ENCODE measurements at regions not wholly inside any gene's neighbourhood (a gene's known extent, or its start where the extent isn't known, plus 50 kb on each side); places are given as distances from the start of the nearest gene placed in this dataset.
"Not testable (repeated sequence)": the region's sequence is repeated elsewhere in the genome, so short reads cannot be mapped to it uniquely, and the experiment has no call there.

- not testable (repeated sequence) for H3K27ac ChIP-seq
These were observed 823.6 kb upstream of the TPTE start for GRCh38 chr21:9697751-9698150.

- H3K27ac ChIP-seq, result not testable (repeated sequence)
These were observed 816.4 kb upstream of the TPTE start for GRCh38 chr21:9705016-9705415.

- not testable (repeated sequence) for H3K27ac ChIP-seq
These were observed 815.9 kb upstream of the TPTE start for GRCh38 chr21:9705455-9705854.

DNA sequence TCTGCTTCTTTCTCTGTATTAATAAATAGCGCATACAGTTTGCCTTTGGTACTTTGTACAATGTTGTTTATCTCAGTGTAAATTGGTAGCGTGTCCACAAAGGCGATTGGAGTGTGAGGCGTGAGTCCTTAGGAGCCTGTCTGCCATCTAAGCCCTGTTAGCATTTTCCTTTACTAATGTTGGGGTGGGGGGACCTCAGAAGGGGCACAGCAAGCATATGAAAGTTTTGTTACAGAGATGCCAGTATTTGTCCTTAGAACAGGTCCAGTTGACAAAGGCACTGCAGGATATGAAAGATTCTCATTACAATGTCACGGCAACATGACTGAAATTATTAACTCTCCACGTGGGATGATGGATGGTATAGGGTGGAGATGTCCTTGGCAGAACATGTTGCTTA lies 796.8 kb upstream of the TPTE start:
- H3K27ac ChIP-seq, result not testable (repeated sequence)

GRCh38 chr21:9727187-9727586 lies 794.2 kb upstream of the TPTE start:
- not testable (repeated sequence) for H3K27ac ChIP-seq

- H3K27ac ChIP-seq, result not testable (repeated sequence)
These were observed 793.0 kb upstream of the TPTE start for GRCh38 chr21:9728219-9728992.

DNA sequence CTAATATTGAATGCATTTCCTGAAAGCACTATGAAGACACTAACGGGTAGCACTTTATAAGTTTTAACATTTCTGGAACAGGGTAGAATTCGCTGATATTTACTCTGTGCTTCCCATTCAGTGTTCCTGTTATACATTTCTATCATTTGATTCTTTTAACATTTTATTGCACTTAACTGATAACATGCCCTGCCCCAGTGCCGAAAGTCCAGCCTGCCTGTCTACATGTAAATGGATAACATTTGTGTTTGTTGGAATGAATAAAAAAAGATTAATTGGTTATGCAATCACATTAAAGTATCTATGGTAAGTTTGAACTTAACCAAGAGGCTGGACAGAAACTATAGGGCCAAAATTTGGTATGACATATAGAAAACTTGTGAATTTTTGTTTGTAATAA lies 790.5 kb upstream of the TPTE start:
- no peak overlapping the region for H3K27ac ChIP-seq
- TF ChIP-seq ZFX (IDR thresholded peaks at IDR 0.05; ENCODE audit: borderline replicate concordance), result no peak
- TF ChIP-seq CTCF (IDR thresholded peaks at IDR 0.05), result no peak

DNA sequence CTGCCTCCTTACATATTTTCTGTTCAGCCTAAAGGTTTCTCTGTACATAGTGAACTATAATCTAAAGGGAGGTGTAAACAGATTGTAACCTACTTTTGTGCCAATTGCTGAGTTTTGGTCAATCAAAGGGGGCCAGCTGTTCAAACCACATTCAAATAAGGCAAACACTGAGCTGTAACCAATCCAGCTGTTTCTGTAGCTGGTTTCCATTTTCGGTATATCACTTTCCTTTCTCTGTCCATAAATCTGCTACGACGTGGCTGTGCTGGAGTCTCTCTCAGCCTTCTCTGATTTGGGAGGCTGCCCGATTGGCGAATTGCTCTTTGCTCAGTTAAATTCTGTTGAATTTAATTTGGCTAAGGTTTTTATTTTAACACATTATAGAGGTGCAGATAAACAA lies 790.1 kb upstream of the TPTE start:
- not testable (repeated sequence) for H3K27ac ChIP-seq

GRCh38 chr21:9732605-9733004 lies 788.8 kb upstream of the TPTE start:
- not testable (repeated sequence) for H3K27ac ChIP-seq

DNA sequence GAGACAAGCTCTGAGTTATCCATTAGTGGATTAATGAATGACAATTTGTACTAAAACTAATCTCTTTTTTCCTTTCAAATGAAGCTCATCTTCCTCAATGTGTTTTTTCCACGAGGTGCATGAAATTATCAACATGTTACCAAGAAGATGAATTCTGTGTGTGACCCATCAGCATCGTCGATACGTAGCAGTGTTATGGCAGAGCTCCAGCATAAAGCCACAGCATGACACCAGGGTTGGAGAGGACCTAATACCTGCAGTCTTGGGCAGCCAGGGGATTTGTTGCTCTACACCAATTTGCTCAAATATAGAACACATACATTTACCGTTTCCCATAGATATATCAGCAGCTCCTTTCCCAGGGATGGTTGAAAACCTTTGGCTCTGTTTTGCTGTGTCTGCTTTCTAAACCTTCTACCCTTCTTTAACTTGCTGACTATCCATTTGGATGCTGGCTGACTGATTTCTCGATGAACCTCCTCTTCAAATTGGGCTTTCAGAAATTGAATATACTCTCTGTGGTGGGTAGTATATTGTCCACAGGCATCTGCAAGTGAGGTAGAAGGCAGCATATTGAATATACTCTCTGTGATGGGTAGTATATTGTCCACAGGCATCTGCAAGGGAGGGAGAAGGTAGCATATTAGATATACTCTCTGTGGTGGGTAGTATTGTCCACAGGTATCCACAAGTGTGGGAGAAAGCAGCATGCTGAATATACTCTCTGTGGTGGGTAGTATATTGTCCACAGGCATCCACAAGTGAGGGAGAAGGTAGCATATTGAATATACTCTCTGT lies 787.4 kb upstream of the TPTE start:
- H3K27ac ChIP-seq, result not testable (repeated sequence)

DNA sequence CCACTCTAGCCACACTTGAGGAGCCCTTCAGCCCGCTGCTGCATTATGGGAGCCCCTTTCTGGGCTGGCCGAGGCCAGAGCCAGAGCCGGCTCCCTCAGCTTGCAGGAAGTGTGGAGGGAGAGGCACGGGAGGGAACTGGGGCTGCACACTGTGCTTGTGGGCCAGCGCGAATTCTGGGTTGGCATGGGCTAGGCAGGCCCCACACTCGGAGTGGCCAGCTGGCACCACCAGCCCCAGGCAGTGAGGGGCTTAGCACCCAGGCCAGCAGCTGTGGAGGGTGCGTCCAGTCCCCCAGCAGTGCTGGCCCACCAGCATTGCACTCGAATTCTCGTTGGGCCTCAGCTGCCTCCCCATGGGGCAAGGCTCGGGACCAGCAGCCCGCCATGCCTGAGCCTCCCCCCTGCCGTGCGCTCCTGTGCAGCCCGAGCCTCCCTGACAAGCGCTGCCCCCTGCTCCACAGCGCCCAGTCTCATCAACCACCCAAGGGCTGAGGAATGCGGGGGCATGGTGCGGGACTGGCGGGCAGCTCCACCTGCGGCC lies 785.9 kb upstream of the TPTE start:
- H3K27ac ChIP-seq, result no peak overlapping the region
- no peak for TF ChIP-seq ZFX (IDR thresholded peaks at IDR 0.05; ENCODE audit: borderline replicate concordance)
- TF ChIP-seq CTCF (IDR thresholded peaks at IDR 0.05), result no peak

- H3K27ac ChIP-seq, result not testable (repeated sequence)
These were observed 784.1 kb upstream of the TPTE start for GRCh38 chr21:9737301-9737700.

- not testable (repeated sequence) for H3K27ac ChIP-seq
These were observed 783.4 kb upstream of the TPTE start for GRCh38 chr21:9737871-9738515.
